ENCODE measurements at regions not wholly inside any gene's neighbourhood (a gene's known extent, or its start where the extent isn't known, plus 50 kb on each side); places are given as distances from the start of the nearest gene placed in this dataset.
A peak's percentile ranks its signal among the peaks of the same experiment; 100 is the strongest.

GRCh38 chr3:107992976-107993684 lies 97.7 kb downstream of the CD47 start:
- H3K4me3 ChIP-seq (replicated peaks in 1 of 3): no peak overlapping the region
- peaks cover 0 to 8% of the 10 kb centered on the region in 2 donors for H3K4me1 ChIP-seq
- WGBS, 2 donors: 76 to 78% methylated on average over 9 of the region's 9 CpGs
- H3K36me3 ChIP-seq: no peaks in the 10 kb centered on the region
- H3K27ac ChIP-seq: no peak overlapping the region
- TF ChIP-seq CTCF (IDR thresholded peaks at IDR 0.05): no peak
- TF ChIP-seq POLR2A (IDR thresholded peaks at IDR 0.05): no peak
- H3K9me3 ChIP-seq: no peaks in the 10 kb centered on the region
- intact Hi-C loops (cut with DNase I): no loop called here
- H3K27me3 ChIP-seq: no peaks in the 10 kb centered on the region
- no peak for DNase-seq

DNA sequence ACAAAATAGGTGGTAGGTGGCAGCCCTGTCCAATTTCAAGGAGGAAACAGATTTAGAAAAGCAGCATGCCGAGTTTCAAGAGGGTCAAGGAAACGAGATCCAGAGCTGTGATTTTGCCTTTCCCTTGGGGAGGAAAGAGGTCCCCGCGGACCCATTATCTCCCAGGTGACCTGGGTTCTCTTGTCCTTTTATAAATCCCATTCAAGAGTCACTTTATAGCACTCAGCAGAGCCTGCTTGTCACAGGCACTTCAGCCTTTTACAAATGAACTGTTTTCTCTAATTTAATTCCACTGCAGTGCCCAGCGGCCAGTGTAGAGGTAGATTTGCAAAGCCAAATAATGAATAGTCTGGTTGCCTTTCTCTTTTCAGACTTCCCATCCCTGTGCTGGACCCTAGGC lies 99.9 kb downstream of the CD47 start:
- intact Hi-C loops (cut with DNase I): no loop called here
- H3K27me3 ChIP-seq: no peaks in the 10 kb centered on the region
- WGBS, 2 donors: 35 to 44% methylated on average over 5 of the region's 5 CpGs
- TF ChIP-seq POLR2A (IDR thresholded peaks at IDR 0.05) (no peak), CTCF (IDR thresholded peaks at IDR 0.05) (no peak)
- H3K36me3 ChIP-seq: no peaks in the 10 kb centered on the region
- H3K27ac ChIP-seq: no peak overlapping the region
- DNase-seq: peak; percentile 26 to 33
- no peaks in the 10 kb centered on the region for H3K9me3 ChIP-seq
- no peak overlapping the region for H3K4me3 ChIP-seq (replicated peaks in 1 of 3)
- H3K4me1 ChIP-seq: peaks cover 12 to 25% of the 10 kb centered on the region in 2 donors

DNA sequence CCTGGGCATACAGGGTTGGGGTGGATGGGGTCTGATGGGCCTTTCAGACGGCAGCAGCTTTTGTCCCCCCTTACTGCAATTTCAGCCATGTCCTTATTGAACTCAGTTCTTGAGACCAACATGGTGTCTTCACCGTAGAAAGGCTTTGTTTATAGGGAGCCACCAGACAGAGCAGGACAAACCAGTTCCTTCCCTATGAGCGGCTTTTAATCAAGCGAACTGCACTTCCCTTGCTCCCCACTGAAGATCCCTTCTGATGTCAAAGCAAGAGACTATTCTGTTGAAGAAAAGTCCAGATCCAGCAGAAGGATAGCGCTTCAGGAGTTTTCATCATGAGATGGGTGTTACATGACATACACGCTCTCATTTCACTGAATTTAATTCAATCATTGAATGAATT lies 100.4 kb downstream of the CD47 start:
- 94 to 97% methylated on average over 6 of the region's 6 CpGs for WGBS, 2 donors
- DNase-seq: no peak
- Histone ChIP-seq H3K27me3 (no peaks in the 10 kb centered on the region), H3K4me3 (replicated peaks in 1 of 3) (no peak overlapping the region), H3K27ac (no peak overlapping the region), H3K4me1 (peaks cover 12 to 25% of the 10 kb centered on the region in 2 donors), H3K36me3 (no peaks in the 10 kb centered on the region), H3K9me3 (no peaks in the 10 kb centered on the region)
- no peak for TF ChIP-seq POLR2A (IDR thresholded peaks at IDR 0.05)
- no peak for TF ChIP-seq CTCF (IDR thresholded peaks at IDR 0.05)
- intact Hi-C loops (cut with DNase I): no loop called here

- DNase-seq: no peak
- Histone ChIP-seq H3K4me3 (replicated peaks in 1 of 3) (no peak overlapping the region), H3K4me1 (peaks cover 12 to 25% of the 10 kb centered on the region in 2 donors), H3K27ac (no peak overlapping the region), H3K36me3 (no peaks in the 10 kb centered on the region), H3K9me3 (no peaks in the 10 kb centered on the region), H3K27me3 (no peaks in the 10 kb centered on the region)
- WGBS, 2 donors: 67% methylated on average over 4 of the region's 4 CpGs
- no peak for TF ChIP-seq CTCF (IDR thresholded peaks at IDR 0.05)
- no peak for TF ChIP-seq POLR2A (IDR thresholded peaks at IDR 0.05)
- intact Hi-C loops (cut with DNase I): no loop called here
Measured at GRCh38 chr3:107989661-107990060, 101.2 kb downstream of the CD47 start.

DNA sequence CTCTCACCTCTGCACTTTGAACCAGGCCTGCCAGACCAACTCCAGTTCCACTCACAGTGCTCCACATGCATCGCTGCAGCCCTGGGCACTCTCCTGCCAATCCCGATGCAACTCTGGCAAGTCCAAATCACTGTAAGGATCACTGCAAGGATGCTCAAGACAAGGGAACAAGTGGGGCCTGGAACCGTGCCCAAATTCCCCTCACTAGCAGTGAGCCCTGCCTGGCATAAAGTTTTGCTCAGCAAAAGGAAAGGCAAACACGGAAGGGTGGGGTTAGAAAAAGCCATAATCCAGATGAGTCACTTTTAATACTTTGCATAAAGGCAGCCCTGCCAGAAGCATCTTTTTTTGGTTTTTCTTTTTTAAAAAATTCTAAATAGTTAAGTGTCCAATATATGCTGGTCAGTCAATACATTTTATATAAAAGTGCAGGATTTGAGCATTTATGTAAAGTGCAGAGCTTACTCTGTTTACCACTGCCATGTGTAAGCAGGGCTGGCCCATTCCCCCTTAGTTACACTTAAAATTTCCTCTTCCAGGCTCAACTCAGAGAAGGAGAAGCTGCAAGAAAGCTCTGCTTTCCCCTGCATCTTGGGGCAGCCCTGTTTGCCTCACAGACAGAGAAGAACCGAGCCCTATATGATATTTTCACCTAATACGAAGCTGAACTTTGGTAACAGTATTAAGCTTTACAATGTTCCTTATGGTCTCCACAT lies 102.2 kb downstream of the CD47 start:
- Histone ChIP-seq H3K27me3 (no peaks in the 10 kb centered on the region), H3K4me1 (peaks cover 12 to 25% of the 10 kb centered on the region in 2 donors), H3K9me3 (no peaks in the 10 kb centered on the region), H3K36me3 (no peaks in the 10 kb centered on the region), H3K4me3 (replicated peaks in 1 of 3) (no peak overlapping the region), H3K27ac (peak overlapping the region in 1 of 3 donors; percentile 62)
- TF ChIP-seq POLR2A (IDR thresholded peaks at IDR 0.05) (no peak), CTCF (IDR thresholded peaks at IDR 0.05) (no peak)
- WGBS, 2 donors: 37 to 38% methylated on average over 6 of the region's 6 CpGs
- intact Hi-C loops (cut with DNase I): no loop called here
- DNase-seq: peak; percentile 92 to 95
